Type B pancreatic cell (in vitro differentiated cells): ENCODE measurements at regions not wholly inside any gene's neighbourhood (a gene's known extent, or its start where the extent isn't known, plus 50 kb on each side); places are given as distances from the start of the nearest gene placed in this dataset.
A peak's percentile ranks its signal among the peaks of the same experiment; 100 is the strongest.

ENCODE experiments used
- DNase-seq: peaks from one replicate; pipeline ENCODE4 v3.0.0; 2021; ENCODE audit warnings: mixed read lengths; ENCODE audit not compliant: unreplicated experiment; ENCODE audit errors: extremely low spot score
- H3K27ac Mint-ChIP-seq: 2 replicates; pipeline ENCODE4 v1.8.0; 2021; ENCODE audit warnings: mild to moderate bottlenecking, mixed read lengths
- H3K27me3 Mint-ChIP-seq: 2 replicates; pipeline ENCODE4 v1.8.0; 2021; ENCODE audit warnings: mixed read lengths
- H3K36me3 Mint-ChIP-seq: 2 replicates; pipeline ENCODE4 v1.8.0; 2021; ENCODE audit warnings: mixed read lengths
- H3K4me1 Mint-ChIP-seq: one replicate; pipeline ENCODE4 v1.8.0; 2021; ENCODE audit warnings: mixed read lengths; ENCODE audit not compliant: unreplicated experiment
- H3K4me3 Mint-ChIP-seq: 2 replicates; pipeline ENCODE4 v1.8.0; 2021; ENCODE audit warnings: mild to moderate bottlenecking, mixed read lengths
- H3K9me3 Mint-ChIP-seq: 2 replicates; pipeline ENCODE4 v1.8.0; 2021; ENCODE audit warnings: mixed read lengths
- TF ChIP-seq, protein P1 (sequence below): fragments of 200-600 bp; sonication (generic); conservative IDR thresholded peaks from 2 replicates; pipeline ENCODE4 v1.5.0; 2021; ENCODE audit warnings: antibody characterized with exemption, mild to moderate bottlenecking

DNA sequence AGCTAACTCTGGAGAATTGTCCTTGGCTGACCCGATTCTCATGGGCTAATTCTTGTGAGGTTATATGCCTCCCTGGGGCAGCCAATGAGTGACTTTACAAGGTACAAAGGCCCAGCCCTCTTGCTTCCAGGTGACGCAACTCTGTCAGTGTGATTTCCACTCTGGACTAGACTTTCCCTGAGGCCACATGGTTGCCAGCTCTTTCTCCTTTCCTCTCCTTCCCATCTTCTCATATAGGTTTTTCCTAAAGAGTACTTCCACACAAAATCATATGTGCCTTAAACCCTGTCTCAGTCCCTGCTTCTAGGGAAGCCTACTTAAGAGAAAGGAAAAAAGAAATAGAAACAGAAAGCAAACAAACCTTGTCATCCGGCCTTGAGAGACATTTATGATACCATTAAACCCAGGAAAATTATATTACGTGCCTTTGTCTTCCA is 226.2 kb upstream of the ZSWIM2 start:
- H3K27me3 Mint-ChIP-seq = no peaks in the 10 kb centered on the region
- no peak for DNase-seq
- no peaks in the 10 kb centered on the region for H3K9me3 Mint-ChIP-seq
- TF ChIP-seq, protein P1, sequence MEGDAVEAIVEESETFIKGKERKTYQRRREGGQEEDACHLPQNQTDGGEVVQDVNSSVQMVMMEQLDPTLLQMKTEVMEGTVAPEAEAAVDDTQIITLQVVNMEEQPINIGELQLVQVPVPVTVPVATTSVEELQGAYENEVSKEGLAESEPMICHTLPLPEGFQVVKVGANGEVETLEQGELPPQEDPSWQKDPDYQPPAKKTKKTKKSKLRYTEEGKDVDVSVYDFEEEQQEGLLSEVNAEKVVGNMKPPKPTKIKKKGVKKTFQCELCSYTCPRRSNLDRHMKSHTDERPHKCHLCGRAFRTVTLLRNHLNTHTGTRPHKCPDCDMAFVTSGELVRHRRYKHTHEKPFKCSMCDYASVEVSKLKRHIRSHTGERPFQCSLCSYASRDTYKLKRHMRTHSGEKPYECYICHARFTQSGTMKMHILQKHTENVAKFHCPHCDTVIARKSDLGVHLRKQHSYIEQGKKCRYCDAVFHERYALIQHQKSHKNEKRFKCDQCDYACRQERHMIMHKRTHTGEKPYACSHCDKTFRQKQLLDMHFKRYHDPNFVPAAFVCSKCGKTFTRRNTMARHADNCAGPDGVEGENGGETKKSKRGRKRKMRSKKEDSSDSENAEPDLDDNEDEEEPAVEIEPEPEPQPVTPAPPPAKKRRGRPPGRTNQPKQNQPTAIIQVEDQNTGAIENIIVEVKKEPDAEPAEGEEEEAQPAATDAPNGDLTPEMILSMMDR = no peak
- H3K36me3 Mint-ChIP-seq = no peaks in the 10 kb centered on the region
- no peak overlapping the region for H3K4me3 Mint-ChIP-seq
- H3K27ac Mint-ChIP-seq = peak overlapping the region; percentile 32
- H3K4me1 Mint-ChIP-seq = no peaks in the 10 kb centered on the region

GRCh38 chr2:187058198-187058597 is 209.2 kb upstream of the ZSWIM2 start:
- TF ChIP-seq, protein P1 = no peak
- no peaks in the 10 kb centered on the region for H3K27me3 Mint-ChIP-seq
- no peaks in the 10 kb centered on the region for H3K4me1 Mint-ChIP-seq
- H3K36me3 Mint-ChIP-seq = no peaks in the 10 kb centered on the region
- no peak for DNase-seq
- H3K4me3 Mint-ChIP-seq = no peak overlapping the region
- H3K27ac Mint-ChIP-seq = no peak overlapping the region
- peaks cover 8% of the 10 kb centered on the region for H3K9me3 Mint-ChIP-seq

GRCh38 chr2:187057466-187057865 is 208.5 kb upstream of the ZSWIM2 start:
- DNase-seq = no peak
- H3K27me3 Mint-ChIP-seq = no peaks in the 10 kb centered on the region
- no peak overlapping the region for H3K4me3 Mint-ChIP-seq
- no peak overlapping the region for H3K27ac Mint-ChIP-seq
- H3K4me1 Mint-ChIP-seq = no peaks in the 10 kb centered on the region
- TF ChIP-seq, protein P1 = no peak
- H3K36me3 Mint-ChIP-seq = no peaks in the 10 kb centered on the region
- peaks cover 8% of the 10 kb centered on the region for H3K9me3 Mint-ChIP-seq

DNA sequence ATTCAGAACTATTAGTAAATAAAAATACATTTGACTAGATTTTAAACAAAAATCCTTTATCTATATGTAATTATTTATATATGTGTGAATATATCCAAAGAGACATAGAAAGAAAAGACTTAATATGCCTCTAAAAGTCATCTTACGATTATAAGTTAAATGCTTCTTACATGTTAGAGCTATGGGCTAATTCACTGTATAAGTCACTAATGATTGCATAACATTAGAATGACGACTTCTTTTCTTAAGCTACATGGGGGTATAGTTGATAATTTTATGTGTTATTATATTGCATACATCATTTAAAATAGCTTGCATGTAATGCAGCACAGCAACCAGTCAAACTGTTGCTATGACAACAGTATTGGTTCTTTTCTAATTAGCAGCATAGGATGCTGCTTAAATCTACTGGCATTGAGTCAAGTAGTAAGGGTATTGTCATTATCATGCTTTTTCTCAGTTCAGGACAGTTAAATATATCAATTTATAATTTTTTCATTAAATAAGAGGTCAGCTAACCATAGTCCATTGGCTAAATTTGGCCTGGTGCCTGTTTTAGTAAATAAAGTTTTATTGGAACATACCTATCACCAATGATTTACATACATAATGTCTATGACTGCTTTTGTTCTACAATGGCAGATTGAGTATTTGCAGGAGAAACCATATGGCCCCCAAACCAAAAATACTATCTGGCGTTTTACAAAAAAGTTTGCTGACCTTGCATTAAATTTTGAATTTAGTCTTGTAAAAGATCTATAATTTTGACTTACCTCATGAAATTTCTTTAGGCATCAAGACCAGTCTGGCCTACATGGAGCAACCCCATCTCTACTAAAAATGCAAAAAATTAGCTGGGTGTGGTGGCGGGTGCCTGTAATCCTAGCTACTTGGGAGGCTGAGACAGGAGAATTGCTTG is 207.7 kb upstream of the ZSWIM2 start:
- TF ChIP-seq, protein P1 = no peak
- no peak overlapping the region for H3K4me3 Mint-ChIP-seq
- no peaks in the 10 kb centered on the region for H3K36me3 Mint-ChIP-seq

DNA sequence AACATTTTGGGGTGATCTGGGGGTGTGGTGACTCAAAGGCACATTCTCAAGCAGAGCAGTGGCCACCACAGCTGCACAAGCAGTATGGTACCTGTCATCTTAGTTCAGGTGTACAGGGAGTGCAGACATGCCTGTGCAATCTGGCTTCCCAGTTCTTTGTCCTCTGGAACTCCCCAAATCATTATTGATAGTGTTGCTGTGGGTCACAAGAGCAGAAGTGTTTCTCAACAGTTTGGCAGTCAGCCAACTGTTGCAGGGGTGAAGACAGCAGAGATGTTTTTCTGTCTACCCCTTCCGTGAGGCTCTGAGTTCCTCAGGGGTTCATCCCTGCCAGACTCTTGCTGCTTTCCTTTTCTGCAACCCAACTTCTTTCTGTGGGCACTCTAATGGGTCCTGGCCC is 206.5 kb upstream of the ZSWIM2 start:
- H3K4me1 Mint-ChIP-seq = no peaks in the 10 kb centered on the region
- no peak for DNase-seq
- H3K4me3 Mint-ChIP-seq = no peak overlapping the region
- TF ChIP-seq, protein P1 = no peak
- H3K27me3 Mint-ChIP-seq = no peaks in the 10 kb centered on the region
- no peaks in the 10 kb centered on the region for H3K36me3 Mint-ChIP-seq
- peaks cover 8% of the 10 kb centered on the region for H3K9me3 Mint-ChIP-seq
- H3K27ac Mint-ChIP-seq = no peak overlapping the region

More for the DNA sequence above, 207.7 kb upstream of the ZSWIM2 start:
- no peaks in the 10 kb centered on the region for H3K27me3 Mint-ChIP-seq
- peaks cover 8% of the 10 kb centered on the region for H3K9me3 Mint-ChIP-seq
- no peak for DNase-seq
- no peak overlapping the region for H3K27ac Mint-ChIP-seq
- H3K4me1 Mint-ChIP-seq = no peaks in the 10 kb centered on the region
